ENCODE measurements at regions not wholly inside any gene's neighbourhood (a gene's known extent, or its start where the extent isn't known, plus 50 kb on each side); places are given as distances from the start of the nearest gene placed in this dataset.
A peak's percentile ranks its signal among the peaks of the same experiment; 100 is the strongest.
"Not testable (repeated sequence)": the region's sequence is repeated elsewhere in the genome, so short reads cannot be mapped to it uniquely, and the experiment has no call there.

DNA sequence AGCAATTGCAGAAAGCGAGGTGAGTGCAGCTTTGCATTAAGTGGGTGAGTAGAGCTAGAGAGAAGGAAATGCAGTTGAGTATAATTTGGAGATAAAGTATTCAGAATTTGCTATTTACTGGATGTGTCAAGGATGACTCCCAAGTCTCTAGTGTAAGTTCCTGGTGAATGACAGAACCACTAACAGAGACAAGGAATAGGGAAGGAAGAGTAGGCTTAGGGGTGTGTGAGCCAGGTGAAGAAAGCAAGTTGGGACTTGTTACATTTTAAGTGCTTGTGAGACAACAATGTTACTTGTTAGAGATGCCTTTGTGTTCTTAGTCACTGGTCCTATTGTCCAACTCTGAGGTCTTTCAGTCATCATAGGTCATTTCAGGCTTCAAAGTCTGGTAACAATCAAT, 70.8 kb downstream of the TBC1D26 start:
- H3K27ac Mint-ChIP-seq; H3K36me3 Mint-ChIP-seq; H3K9me3 Mint-ChIP-seq; DNase-seq (ENCODE audit: low spot score in 2 of 2); ATAC-seq: not testable (repeated sequence)

DNA sequence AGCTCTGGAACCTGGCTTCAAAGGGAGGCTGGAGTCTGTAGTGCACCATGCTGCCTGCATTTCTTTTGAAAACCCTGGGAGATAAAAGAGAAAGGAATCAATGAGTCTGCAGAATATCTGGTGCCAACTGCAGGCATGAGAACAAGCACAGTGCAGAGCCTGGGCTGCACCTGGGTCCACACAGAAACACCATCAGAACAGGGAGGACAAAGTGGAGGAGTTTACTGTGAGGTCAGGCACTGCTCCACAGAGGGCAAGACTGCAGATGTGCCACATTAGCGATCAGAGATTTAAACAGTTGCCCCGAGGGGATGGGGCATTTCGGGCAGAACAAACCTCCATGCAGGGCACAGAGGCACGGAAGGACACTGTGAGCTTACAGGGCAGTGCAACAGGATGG, 74.7 kb downstream of the TBC1D26 start:
- not testable (repeated sequence) for DNase-seq (ENCODE audit: low spot score in 2 of 2); H3K36me3 Mint-ChIP-seq; ATAC-seq; H3K9me3 Mint-ChIP-seq; H3K27ac Mint-ChIP-seq

DNA sequence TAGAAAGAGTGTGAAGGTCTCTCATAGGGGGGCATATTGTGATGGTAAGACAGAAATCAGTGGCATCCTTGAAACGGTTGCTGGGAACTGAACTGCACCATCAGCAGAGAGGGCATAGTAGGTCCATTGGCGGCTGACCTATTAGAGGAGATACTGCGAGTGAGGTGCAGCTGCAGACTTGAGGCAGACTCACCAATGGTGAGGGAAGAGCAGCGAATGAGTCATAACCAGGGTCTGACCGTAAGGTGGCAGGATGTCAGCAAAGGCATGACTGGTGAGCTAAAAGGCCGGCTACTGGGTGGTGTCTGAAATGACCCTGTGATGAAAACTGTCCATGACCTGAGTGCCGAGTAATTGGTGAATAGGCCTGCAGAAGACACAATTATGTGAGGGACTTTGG, 81.3 kb downstream of the TBC1D26 start:
- not testable (repeated sequence) for DNase-seq (ENCODE audit: low spot score in 2 of 2); H3K9me3 Mint-ChIP-seq; H3K27ac Mint-ChIP-seq; H3K36me3 Mint-ChIP-seq
- ATAC-seq, result peak in 1 of 2 donors; percentile 28

DNA sequence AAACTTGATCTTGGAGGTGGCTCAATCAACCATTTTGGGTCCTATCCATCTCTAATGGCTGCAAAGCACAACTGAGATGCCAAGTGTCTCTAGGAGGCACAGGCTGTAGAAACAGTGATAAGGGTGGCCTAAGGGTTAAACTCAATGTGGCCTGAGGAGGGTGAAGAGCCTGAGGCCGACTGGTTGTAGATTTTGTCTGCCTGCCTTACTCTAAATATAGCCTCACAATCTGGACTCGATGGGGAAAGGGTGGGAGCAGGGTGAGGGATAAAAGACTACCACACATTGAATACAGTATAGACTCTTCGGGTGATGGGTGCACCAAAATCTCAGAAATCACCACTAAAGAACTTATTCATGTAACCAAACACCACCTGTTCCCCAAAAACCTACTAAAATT, 81.9 kb downstream of the TBC1D26 start:
- H3K27ac Mint-ChIP-seq; H3K36me3 Mint-ChIP-seq; DNase-seq (ENCODE audit: low spot score in 2 of 2); ATAC-seq; H3K9me3 Mint-ChIP-seq: not testable (repeated sequence)

DNA sequence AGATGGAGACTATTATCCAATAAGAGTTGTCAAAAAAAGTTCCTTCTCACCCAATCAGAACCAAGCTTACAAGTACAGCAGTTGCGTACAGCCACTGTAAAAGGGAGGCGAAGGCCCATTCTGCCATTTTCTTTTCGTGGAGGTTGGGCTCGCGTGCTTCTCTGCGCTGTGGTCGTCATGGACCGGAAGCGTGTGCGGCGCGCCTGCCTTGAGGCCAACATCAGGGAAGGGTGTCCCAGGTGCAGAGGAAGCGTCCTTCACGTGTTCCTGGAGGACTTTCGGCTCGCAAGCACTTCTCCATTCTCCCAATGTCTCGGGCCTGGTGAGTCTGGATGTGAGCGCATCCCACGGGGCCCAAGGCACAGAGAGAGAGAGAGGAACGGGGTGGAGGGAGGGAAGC, 85.8 kb downstream of the TBC1D26 start:
- ATAC-seq; H3K36me3 Mint-ChIP-seq; H3K27ac Mint-ChIP-seq; H3K9me3 Mint-ChIP-seq; DNase-seq (ENCODE audit: low spot score in 2 of 2): not testable (repeated sequence)

DNA sequence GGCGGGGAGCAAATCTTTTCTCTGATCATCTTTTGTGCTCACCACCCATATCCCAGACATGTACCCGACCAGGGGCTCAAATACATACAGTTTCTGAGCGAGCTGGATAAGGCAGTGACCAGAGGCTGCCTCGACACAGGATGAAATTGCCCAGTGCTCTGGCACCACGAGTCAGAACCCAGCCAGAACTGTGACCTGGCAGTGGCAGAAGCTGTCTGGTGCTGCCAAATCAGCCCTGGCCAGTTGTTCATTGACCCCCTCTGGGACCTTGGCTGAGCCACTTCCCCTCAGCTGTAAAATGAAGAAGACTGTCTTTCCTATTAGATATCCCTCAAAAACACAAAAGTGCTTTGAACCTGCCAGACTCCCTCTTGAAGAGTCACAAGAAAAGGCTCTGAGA, 90.2 kb downstream of the TBC1D26 start:
- DNase-seq (ENCODE audit: low spot score in 2 of 2); H3K9me3 Mint-ChIP-seq; H3K27ac Mint-ChIP-seq; ATAC-seq; H3K36me3 Mint-ChIP-seq: not testable (repeated sequence)

DNA sequence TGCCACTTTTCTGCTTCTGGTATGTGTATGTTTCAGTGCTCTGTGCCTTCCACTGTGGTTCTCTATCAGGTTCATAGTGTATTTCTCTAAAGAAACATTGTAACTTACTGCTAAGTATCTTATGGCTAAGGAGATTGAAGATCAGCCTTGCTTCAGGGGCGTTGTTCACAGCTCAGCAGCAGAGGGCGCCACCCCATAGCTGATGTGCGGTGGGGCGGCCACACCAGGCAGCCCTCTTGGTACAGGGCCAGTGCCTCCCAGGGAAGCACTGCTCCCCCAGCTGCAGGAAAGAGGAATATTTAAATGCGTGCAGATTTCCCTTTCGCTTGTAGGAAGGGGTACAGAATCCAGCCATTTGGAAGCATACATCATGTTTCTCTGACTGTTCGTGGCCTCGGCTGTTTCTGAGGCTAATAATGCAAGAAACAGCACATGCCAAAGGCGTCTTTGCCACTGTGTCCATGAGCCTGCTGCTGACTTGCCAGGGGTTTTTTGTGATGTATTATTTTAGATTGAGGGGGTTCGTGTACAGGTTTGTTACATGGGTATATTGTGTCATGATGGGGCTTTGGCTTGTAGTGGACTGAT, 96.7 kb downstream of the TBC1D26 start:
- not testable (repeated sequence) for H3K9me3 Mint-ChIP-seq, H3K36me3 Mint-ChIP-seq
- peak overlapping the region in 1 of 2 donors; percentile 1 for H3K27ac Mint-ChIP-seq
- ATAC-seq (peak; percentile 56 to 64), DNase-seq (ENCODE audit: low spot score in 2 of 2) (peak; percentile 65 to 79)

DNA sequence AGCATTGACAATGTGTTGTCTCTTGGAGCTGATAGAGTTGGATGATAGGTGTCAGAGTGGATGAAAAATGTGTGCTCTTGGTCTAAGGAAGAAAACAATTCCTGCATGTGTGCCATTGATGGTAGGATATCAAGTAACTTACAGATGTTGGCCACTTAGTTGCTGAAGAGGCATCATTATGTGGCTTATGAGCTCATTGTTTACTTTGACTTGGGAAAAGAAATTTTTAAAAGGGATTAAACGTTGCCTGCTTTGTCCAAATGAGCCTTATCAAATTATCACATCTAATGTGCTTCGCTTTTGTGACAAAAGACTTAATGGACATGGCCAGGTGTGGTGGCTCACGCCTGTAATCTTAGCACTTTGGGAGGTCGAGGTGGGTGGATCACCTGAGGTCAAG, 98.1 kb downstream of the TBC1D26 start:
- DNase-seq (ENCODE audit: low spot score in 2 of 2); H3K36me3 Mint-ChIP-seq; H3K27ac Mint-ChIP-seq; H3K9me3 Mint-ChIP-seq; ATAC-seq: not testable (repeated sequence)

DNA sequence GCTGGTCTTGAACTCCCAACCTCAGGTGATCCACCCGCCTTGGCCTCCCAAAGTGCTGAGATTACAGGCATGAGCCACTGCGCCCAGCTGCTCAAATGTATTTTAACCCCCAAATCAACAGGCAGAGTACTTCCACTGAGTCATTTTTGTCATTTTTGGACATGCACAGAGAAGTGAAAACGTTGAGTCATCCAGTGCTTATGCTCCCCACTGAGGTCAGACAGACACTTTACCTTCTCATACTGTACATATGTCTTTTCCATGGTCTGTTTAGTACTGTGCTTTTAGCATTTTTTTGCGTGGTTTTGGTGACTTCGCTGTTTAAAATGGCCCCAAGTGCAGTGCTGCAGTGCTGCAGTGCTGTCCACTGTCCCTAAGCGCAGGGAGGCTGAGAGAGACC, 99.1 kb downstream of the TBC1D26 start:
- ATAC-seq, result peak; percentile 83
- H3K27ac Mint-ChIP-seq, result peak overlapping the region in 1 of 2 donors; percentile 75
- H3K9me3 Mint-ChIP-seq, H3K36me3 Mint-ChIP-seq: not testable (repeated sequence)
- peak in 1 of 2 donors; percentile 30 for DNase-seq (ENCODE audit: low spot score in 2 of 2)

DNA sequence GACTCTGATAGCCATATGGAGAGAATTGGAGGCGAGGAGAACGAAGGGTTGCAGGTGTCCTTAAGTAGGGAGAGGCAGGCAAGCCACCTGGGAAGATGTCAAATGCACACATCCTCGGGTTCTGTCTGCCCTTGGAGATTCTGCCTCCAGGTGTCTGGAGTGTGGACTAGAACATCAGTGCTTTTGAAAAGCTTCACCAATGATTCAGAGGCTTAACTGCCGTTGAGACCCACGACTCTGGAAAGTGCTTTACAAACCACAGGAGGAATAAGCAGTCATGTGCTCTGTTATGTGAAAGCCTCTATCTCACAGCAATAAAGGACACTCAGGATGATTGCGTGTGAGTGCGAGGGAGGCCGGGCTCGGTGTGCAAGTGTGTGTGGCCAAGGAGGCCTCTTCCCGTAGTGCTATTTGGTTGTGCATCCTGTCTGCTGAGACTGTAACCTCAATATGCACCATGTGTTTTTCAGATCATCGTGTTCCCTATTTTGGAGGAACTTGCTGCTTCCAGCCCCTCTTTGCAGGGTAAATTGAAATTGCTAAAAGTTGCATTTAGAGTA, 100.9 kb downstream of the TBC1D26 start:
- H3K9me3 Mint-ChIP-seq, H3K36me3 Mint-ChIP-seq: not testable (repeated sequence)
- DNase-seq (ENCODE audit: low spot score in 2 of 2) (peak in 1 of 2 donors; percentile 11), ATAC-seq (peak; percentile 54 to 61)
- H3K27ac Mint-ChIP-seq, result peak overlapping the region in 1 of 2 donors; percentile 51

DNA sequence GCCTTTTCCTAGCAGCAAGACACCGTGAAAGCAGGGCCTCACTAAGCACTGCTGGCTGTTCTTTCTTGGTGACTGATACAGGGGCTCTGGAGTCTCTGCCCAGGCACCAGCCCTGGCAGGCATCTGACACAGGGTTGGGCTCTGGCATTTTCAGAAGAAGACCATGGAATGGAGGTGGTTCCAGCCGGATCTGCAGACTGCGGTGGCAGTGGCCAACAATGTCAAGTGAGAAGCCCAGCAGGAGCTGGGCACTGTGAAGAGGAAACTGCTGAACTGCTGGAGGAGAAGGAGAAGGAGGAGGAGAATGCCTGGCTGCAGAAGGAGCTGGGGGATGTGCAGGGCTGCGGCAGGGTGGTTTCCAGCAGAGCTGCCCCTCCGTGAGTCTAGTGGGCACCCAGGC, 101.8 kb downstream of the TBC1D26 start:
- not testable (repeated sequence) for DNase-seq (ENCODE audit: low spot score in 2 of 2); H3K9me3 Mint-ChIP-seq; H3K36me3 Mint-ChIP-seq; ATAC-seq
- H3K27ac Mint-ChIP-seq, result peak overlapping the region in 1 of 2 donors; percentile 51

DNA sequence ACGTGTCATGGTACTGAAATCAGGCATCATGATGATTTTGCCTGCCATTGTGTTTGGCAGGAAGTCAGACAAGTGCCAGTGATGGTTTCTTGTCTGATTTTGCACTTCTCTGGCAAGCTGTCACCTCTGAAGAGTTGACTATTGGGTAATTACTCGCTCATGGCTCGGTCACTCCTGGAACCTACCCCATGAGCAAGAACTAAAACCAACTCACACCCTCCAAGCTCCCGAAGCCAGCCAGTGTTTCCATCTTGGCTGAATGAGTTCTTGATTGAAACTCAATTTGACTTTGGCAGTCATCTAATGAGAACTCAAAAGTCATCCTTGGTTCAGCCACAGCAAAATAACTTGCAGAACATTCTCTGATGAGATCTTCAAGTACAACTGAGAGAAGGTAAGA, 103.4 kb downstream of the TBC1D26 start:
- ATAC-seq, result peak in 1 of 2 donors; percentile 33
- not testable (repeated sequence) for H3K36me3 Mint-ChIP-seq; DNase-seq (ENCODE audit: low spot score in 2 of 2); H3K9me3 Mint-ChIP-seq; H3K27ac Mint-ChIP-seq

DNA sequence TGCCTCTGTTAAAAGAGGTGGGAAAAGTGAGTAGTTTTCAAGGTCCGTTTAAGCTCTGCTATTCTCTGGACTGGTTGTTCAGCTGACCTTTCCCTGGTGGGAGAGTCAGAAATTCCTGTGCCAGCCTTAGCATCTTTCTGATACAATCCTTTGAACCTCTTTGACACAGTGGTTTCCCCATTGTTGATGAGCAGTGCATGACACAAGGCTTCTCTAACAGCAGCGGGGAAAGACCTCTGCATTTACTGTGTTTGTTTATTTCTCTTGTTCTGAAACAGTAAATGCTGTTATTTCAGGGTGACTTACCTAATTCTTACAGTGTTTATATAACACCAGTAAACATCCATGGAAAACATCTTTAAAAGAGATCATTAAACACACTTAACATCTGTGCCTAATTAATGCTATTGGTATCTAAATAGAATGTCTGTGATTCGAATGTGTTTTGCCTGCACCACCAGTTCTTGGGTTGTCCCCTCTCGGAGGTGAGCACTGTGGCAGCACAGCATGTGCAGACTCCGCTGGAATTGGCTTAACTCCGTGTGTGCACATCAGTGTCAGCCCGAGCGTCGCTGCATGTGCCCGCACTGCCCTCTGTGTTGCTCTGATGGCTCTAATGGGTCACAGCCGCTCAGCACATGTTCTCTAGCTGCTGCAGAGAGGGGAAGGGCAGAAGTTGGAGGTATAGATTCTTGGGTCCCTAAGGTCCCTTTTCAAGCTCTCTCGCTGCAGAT, 104.3 kb downstream of the TBC1D26 start:
- not testable (repeated sequence) for H3K36me3 Mint-ChIP-seq; H3K27ac Mint-ChIP-seq; H3K9me3 Mint-ChIP-seq; DNase-seq (ENCODE audit: low spot score in 2 of 2); ATAC-seq

DNA sequence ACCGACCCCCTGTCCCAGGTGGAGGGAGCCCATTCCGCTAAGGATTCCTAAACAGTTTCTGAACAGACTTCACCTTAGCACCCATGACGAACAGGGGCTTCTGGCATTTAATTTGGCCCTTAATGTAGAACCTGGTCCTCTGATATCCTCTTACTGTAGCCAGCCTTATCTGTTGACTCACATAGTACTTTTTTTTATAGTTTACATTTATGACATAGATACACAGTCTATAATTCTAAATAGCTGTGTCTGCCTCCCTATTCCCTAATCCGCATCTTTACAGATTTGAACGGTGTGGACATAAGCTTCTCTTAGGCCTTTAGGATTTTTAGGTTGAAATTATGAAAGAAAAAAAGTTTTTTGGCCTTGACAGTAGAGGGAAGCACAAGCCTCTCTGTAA, 104.9 kb downstream of the TBC1D26 start:
- H3K27ac Mint-ChIP-seq; H3K9me3 Mint-ChIP-seq; ATAC-seq; DNase-seq (ENCODE audit: low spot score in 2 of 2); H3K36me3 Mint-ChIP-seq: not testable (repeated sequence)

DNA sequence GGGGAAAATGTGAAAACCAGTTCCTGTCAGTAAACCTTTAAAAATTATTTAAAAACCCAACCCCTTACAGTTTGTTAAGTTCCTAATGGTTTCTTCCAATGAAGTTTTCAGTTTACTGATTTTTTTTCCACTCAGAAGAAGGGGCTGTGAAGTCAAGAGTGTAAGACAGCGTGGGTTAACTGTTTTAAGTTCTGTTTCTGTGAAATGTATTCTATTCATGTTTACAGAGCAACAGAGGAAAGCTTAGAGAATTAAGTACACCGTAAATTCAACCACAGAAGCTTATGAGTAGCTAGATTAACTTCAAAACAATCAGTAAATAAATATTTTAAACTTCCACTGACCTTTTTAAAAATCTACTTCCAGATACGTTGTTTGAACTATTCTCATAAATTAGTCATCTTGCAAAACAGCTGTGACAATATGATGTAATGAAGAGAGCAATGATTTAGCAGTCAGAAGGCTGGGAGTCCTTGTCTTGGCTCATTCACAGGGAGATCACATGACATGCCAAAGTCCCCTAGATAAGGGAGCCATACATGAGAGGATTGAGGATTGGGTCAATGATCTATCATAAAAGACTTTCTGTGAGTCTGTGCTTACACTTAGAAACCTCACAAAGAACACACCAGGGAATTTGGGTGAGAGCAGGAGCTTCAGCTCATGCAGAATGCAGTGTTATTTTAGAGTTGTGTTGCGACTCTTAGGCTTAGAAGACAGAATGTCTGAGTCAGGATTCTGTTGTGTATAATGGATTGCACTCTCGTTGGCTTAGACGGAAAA, 97.3 kb upstream of the ADORA2B start:
- not testable (repeated sequence) for ATAC-seq; H3K27ac Mint-ChIP-seq; DNase-seq (ENCODE audit: low spot score in 2 of 2); H3K9me3 Mint-ChIP-seq; H3K36me3 Mint-ChIP-seq

DNA sequence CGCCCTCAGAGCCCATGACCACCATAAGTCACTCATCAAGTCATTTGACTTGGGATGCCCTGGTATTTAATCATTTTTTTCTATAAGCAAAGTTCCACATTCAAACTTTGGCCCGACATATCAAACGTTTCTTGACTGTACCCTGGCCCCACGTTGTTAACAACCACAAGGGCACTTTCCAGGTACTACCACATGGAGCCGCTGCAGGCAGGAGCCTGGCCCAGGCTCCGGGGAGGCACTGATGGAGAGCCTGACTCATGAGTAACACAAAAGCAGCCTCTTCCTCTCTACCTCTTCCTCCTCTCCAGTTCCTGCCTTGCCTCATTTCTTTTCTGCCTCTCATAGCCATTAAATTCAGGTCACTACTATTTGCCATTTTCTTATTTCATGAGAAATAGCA, 95.9 kb upstream of the ADORA2B start:
- ATAC-seq (peak; percentile 96 to 99), DNase-seq (ENCODE audit: low spot score in 2 of 2) (peak in 1 of 2 donors; percentile 52)
- not testable (repeated sequence) for H3K27ac Mint-ChIP-seq, H3K36me3 Mint-ChIP-seq, H3K9me3 Mint-ChIP-seq

DNA sequence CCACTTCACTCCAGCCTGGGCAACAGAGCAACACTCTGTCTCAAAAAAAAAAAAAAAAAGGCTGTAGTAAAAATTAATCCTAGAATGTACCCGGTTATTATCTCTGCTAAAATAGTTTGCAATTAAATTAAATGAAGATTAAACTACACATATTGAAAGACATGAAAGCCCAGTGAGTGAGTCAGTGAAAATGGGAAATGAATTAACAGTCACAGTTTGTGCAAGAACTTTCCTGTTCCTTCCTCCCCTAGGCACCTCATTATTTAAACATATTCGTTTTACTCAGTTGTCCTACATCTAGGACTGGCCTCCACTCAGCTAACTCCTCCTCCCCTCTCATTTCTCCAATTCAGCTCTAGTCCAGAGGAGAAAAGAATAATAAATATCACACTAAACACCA, 94.9 kb upstream of the ADORA2B start:
- not testable (repeated sequence) for DNase-seq (ENCODE audit: low spot score in 2 of 2); H3K27ac Mint-ChIP-seq; H3K36me3 Mint-ChIP-seq; H3K9me3 Mint-ChIP-seq
- ATAC-seq, result peak in 1 of 2 donors; percentile 40
